ENCODE measurements at regions not wholly inside any gene's neighbourhood (a gene's known extent, or its start where the extent isn't known, plus 50 kb on each side); places are given as distances from the start of the nearest gene placed in this dataset.

DNA sequence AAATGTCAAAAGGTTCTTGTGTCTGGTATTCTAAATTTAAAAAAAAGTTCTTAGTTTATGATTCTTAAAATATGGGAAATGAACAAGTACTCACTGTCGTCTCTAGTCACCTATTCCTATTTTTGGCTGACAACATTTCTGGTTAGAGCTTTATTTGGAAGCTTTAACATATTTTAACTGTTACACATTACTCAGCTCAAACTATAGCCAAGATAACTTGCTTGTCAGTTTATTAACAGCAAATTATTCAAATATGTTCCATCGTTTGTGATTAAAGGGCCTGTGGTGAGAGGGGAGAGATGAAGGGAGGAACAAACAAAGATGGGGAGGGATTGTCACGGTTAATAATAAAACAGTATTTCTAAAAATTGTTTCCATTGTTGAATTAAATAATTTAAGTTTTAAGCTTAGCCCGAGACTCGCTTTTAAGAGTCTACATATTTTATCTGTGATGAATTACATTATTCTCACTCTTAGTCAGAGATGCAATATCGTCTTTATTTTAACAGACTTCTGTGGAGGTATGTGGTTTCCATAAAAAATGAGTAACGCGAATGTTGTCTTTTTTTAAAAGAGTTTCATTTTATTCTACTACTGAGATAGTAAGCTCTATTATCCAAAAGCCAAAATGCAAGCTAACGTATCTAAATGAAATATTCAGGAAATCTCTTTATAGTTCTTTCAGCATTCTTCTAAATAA lies 321.9 kb upstream of the PMFBP1 start:
- ChIA-PET POLR2A (no interaction called here), CTCF (interaction anchor here (2.5 kb wide), 1 partner anchor 363 kb away, joined by 7 read pairs; no protein-coding TSS in a partner anchor)
- TF ChIP-seq, protein P1, sequence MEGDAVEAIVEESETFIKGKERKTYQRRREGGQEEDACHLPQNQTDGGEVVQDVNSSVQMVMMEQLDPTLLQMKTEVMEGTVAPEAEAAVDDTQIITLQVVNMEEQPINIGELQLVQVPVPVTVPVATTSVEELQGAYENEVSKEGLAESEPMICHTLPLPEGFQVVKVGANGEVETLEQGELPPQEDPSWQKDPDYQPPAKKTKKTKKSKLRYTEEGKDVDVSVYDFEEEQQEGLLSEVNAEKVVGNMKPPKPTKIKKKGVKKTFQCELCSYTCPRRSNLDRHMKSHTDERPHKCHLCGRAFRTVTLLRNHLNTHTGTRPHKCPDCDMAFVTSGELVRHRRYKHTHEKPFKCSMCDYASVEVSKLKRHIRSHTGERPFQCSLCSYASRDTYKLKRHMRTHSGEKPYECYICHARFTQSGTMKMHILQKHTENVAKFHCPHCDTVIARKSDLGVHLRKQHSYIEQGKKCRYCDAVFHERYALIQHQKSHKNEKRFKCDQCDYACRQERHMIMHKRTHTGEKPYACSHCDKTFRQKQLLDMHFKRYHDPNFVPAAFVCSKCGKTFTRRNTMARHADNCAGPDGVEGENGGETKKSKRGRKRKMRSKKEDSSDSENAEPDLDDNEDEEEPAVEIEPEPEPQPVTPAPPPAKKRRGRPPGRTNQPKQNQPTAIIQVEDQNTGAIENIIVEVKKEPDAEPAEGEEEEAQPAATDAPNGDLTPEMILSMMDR (IDR thresholded peaks at IDR 0.05; ENCODE audit: control extremely low read depth, extremely low read depth, low read depth, missing control alignments) = no peak
- no peak for DNase-seq (ENCODE audit: extremely low spot score)

- no peak for DNase-seq (ENCODE audit: extremely low spot score)
- TF ChIP-seq, protein P1 (IDR thresholded peaks at IDR 0.05; ENCODE audit: control extremely low read depth, extremely low read depth, low read depth, missing control alignments) = no peak
- CTCF ChIA-PET = interaction anchor here (1.1 to 1.6 kb wide), 2 partner anchors 14 to 87 kb away, joined by 3 to 5 read pairs; no protein-coding TSS in a partner anchor
- POLR2A ChIA-PET = no interaction called here
Observed at GRCh38 chr16:72487283-72487682, 315.3 kb upstream of the PMFBP1 start.

GRCh38 chr16:72482695-72483094 lies 310.7 kb upstream of the PMFBP1 start:
- POLR2A ChIA-PET = no interaction called here
- CTCF ChIA-PET = no interaction called here
- TF ChIP-seq, protein P1 (IDR thresholded peaks at IDR 0.05; ENCODE audit: control extremely low read depth, extremely low read depth, low read depth, missing control alignments) = no peak

GRCh38 chr16:72481419-72481818 lies 309.5 kb upstream of the PMFBP1 start:
- TF ChIP-seq, protein P1 (IDR thresholded peaks at IDR 0.05; ENCODE audit: control extremely low read depth, extremely low read depth, low read depth, missing control alignments) = no peak
- CTCF ChIA-PET = no interaction called here
- DNase-seq (ENCODE audit: extremely low spot score) = no peak
- POLR2A ChIA-PET = no interaction called here

More at GRCh38 chr16:72482695-72483094, 310.7 kb upstream of the PMFBP1 start:
- no peak for DNase-seq (ENCODE audit: extremely low spot score)

GRCh38 chr16:72480911-72481310 lies 309.0 kb upstream of the PMFBP1 start:
- no peak for DNase-seq (ENCODE audit: extremely low spot score)
- POLR2A ChIA-PET = no interaction called here
- CTCF ChIA-PET = no interaction called here
- TF ChIP-seq, protein P1 (IDR thresholded peaks at IDR 0.05; ENCODE audit: control extremely low read depth, extremely low read depth, low read depth, missing control alignments) = no peak

DNA sequence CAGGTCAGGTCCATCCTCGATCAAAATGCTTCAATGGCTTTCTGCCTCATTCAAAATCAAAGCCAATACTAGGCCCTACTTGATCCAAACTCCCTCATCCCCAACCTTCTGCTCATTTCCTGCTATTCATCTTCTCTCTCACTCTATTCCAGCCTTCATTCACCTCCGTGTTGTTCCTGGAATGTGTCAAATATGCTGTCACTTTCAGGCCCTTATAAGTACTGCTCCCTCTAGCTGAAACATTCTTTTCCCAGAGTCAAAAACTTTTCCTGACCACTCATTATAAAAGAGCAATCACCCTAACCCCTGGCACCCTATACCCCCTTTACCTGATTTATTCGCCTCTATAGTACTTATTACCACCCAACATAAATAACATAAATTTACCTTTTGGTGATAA lies 303.7 kb upstream of the PMFBP1 start:
- ChIA-PET CTCF (no interaction called here), POLR2A (no interaction called here)
- no peak for DNase-seq (ENCODE audit: extremely low spot score)
- TF ChIP-seq, protein P1 (IDR thresholded peaks at IDR 0.05; ENCODE audit: control extremely low read depth, extremely low read depth, low read depth, missing control alignments) = no peak
